ENCODE measurements at regions not wholly inside any gene's neighbourhood (a gene's known extent, or its start where the extent isn't known, plus 50 kb on each side); places are given as distances from the start of the nearest gene placed in this dataset.

DNA sequence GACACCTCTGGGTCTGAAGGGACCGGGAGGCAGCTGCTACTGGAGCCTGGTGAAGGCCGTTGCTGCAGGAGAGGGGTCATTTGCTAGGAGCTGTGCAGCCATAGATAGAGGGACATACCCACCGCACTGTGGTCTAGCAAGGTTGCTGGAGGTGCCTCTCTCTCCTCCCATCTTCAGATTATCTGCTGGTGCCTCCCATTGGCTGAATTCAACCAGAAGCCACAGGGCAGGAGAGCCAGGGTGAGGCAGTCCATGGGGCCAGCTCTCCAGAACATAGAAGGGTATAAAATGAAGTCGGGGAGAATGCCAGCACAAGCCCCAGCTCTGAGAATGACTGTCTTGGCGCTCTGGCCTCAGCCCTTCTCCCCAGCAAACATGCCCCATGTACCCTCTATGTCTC is 98.0 kb downstream of the VEGFA start:
- no peak for TF ChIP-seq FOS (IDR thresholded peaks at IDR 0.05; ENCODE audit: extremely low read depth, insufficient read length)
- no peak for TF ChIP-seq NCOR1 (IDR thresholded peaks at IDR 0.05)

Data from K562 (cell line).